MM.1S (cell line): ENCODE measurements at regions not wholly inside any gene's neighbourhood (a gene's known extent, or its start where the extent isn't known, plus 50 kb on each side); places are given as distances from the start of the nearest gene placed in this dataset.

Experiments
- CTCF ChIP-seq: fragments of 300-600 bp; sonication (generic); IDR thresholded peaks from 2 replicates; pipeline ENCODE4 v1.5.1; 2016; ENCODE audit warnings: antibody characterized with exemption, low read length, mixed read lengths
- EZH2 ChIP-seq: fragments of 300-600 bp; sonication (generic); optimal IDR thresholded peaks from 2 replicates; pipeline ENCODE3; 2017; ENCODE audit warnings: low read depth, mild to moderate bottlenecking, antibody characterized with exemption, low read length, mixed read lengths

GRCh38 chr2:241976296-241976695, 106.8 kb downstream of the RTP5 start:
- TF ChIP-seq CTCF (no peak), EZH2 (no peak)
